B cell (primary cell): ENCODE measurements at regions not wholly inside any gene's neighbourhood (a gene's known extent, or its start where the extent isn't known, plus 50 kb on each side); places are given as distances from the start of the nearest gene placed in this dataset.

Experiments
- ATAC-seq: fragments of 200-7000 bp; cut with Tn5 transposase; one replicate; pipeline ENCODE4 v1.10.0; 2021; ENCODE audit warnings: low read depth, mild to moderate bottlenecking, moderate number of reproducible peaks, moderate library complexity
- CTCF ChIA-PET: fragments of 350-600 bp; sonication (Branson Sonifier 250); formaldehyde crosslinking; loops from one replicate; lab custom pipeline; 2021; ENCODE audit warnings: antibody characterized with exemption, inconsistent platforms; lab: Charles Lee
- POLR2A ChIA-PET: fragments of 350-600 bp; sonication (Branson Sonifier 250); formaldehyde crosslinking; loops from one replicate; lab custom pipeline; 2021; ENCODE audit warnings: antibody characterized with exemption; lab: Charles Lee
- DNase-seq: peaks from one replicate; pipeline ENCODE4 v3.0.0; 2013
- H2AFZ ChIP-seq: 2 replicates; pipeline ENCODE4 v1.6.1; 2012; ENCODE audit warnings: mild to moderate bottlenecking, low read depth, low read length; ENCODE audit not compliant: insufficient read depth, poor library complexity, severe bottlenecking
- H3K27ac ChIP-seq, 2 donors: 1 replicate in 1 of 2; 2 replicates in 1 of 2; pipeline ENCODE4 v1.5.1; 2012 to 2013; ENCODE audit warnings: low read length in 2 of 2, mild to moderate bottlenecking in 2 of 2, moderate library complexity in 1 of 2
- H3K27me3 ChIP-seq, 4 experiments: fragments of 200-600 bp in 1 of 4; sonication (generic) in 1 of 4; replicated peaks in 1 of 4; 1 replicate in 2 of 4; 2 replicates in 2 of 4; pipeline versions ENCODE4 v1.6.1 to v1.7.0; 2013 to 2016; ENCODE audit warnings: low read length in 3 of 4, mild to moderate bottlenecking in 2 of 4, mixed read lengths in 1 of 4, moderate library complexity in 1 of 4; ENCODE audit not compliant: insufficient read depth in 4 of 4, control insufficient read depth in 3 of 4; ENCODE audit errors: control extremely low read depth in 1 of 4
- H3K36me3 ChIP-seq, 2 experiments: replicated peaks in 1 of 2; 1 replicate in 1 of 2; 2 replicates in 1 of 2; pipeline versions ENCODE4 v1.6.1 to v1.7.1; 2013; ENCODE audit warnings: low read length in 1 of 2; ENCODE audit not compliant: insufficient read depth in 2 of 2, control insufficient read depth in 1 of 2; ENCODE audit errors: control extremely low read depth in 1 of 2, extremely low read depth in 1 of 2
- H3K4me1 ChIP-seq, 2 donors: fragments of 200-600 bp in 1 of 2; sonication (generic) in 1 of 2; 1 replicate in 1 of 2; 2 replicates in 1 of 2; pipeline versions ENCODE4 v1.5.1 to v1.6.1; 2013 to 2017; ENCODE audit warnings: low read length in 2 of 2; ENCODE audit not compliant: control insufficient read depth in 2 of 2, insufficient read depth in 2 of 2
- H3K4me2 ChIP-seq: replicated peaks from 2 replicates; pipeline ENCODE3; 2012; ENCODE audit warnings: mild to moderate bottlenecking, low read depth, low read length; ENCODE audit not compliant: poor library complexity, severe bottlenecking
- H3K4me3 ChIP-seq, 5 experiments: fragments of 200-600 bp in 1 of 5; sonication (generic) in 1 of 5; 1 replicate in 3 of 5; 2 replicates in 2 of 5; pipeline versions ENCODE4 v1.5.1 to v1.7.0; 2011 to 2016; ENCODE audit warnings: low read length in 4 of 5, mild to moderate bottlenecking in 4 of 5, low read depth in 2 of 5, control low read depth in 1 of 5, moderate library complexity in 1 of 5; ENCODE audit not compliant: insufficient read depth in 1 of 5; ENCODE audit errors: control extremely low read depth in 1 of 5, extremely low read depth in 1 of 5
- H3K79me2 ChIP-seq: fragments of 200-600 bp; sonication (generic); one replicate; pipeline ENCODE4 v1.6.0; 2016; ENCODE audit warnings: low read length; ENCODE audit not compliant: control insufficient read depth, insufficient read depth
- H3K9ac ChIP-seq: fragments of 200-600 bp; sonication (generic); 2 replicates; pipeline ENCODE4 v1.6.1; 2017; ENCODE audit warnings: mild to moderate bottlenecking, low read length, moderate library complexity
- H3K9me3 ChIP-seq, 3 donors: one replicate each; pipeline versions ENCODE4 v1.6.1 to v1.7.1; 2013; ENCODE audit warnings: low read length in 2 of 3; ENCODE audit not compliant: control insufficient read depth in 2 of 3, insufficient read depth in 1 of 3; ENCODE audit errors: control extremely low read depth in 1 of 3
- H4K20me1 ChIP-seq: 2 replicates; pipeline ENCODE4 v1.6.0; 2012; ENCODE audit warnings: mild to moderate bottlenecking, low read length; ENCODE audit not compliant: insufficient read depth, control insufficient read depth, poor library complexity, severe bottlenecking
- H3K27ac Mint-ChIP-seq: one replicate; pipeline ENCODE4 v1.8.0; 2021; ENCODE audit warnings: mixed read lengths
- H3K27me3 Mint-ChIP-seq: one replicate; pipeline ENCODE4 v1.8.0; 2021; ENCODE audit warnings: mixed read lengths
- H3K4me1 Mint-ChIP-seq: one replicate; pipeline ENCODE4 v1.8.0; 2021; ENCODE audit warnings: mixed read lengths
- H3K4me3 Mint-ChIP-seq: one replicate; pipeline ENCODE4 v1.8.0; 2021; ENCODE audit warnings: mixed read lengths
- H3K9me3 Mint-ChIP-seq: one replicate; pipeline ENCODE4 v1.8.0; 2022; ENCODE audit warnings: mixed read lengths; ENCODE audit not compliant: insufficient read depth
- CTCF ChIP-seq: fragments of 200-600 bp; IDR thresholded peaks from one replicate; pipeline ENCODE4 v1.8.0; 2022; ENCODE audit warnings: antibody characterized with exemption, mild to moderate bottlenecking
- EZH2 ChIP-seq: IDR thresholded peaks from 2 replicates; pipeline ENCODE4 v1.6.1; 2012; ENCODE audit warnings: borderline replicate concordance, low read depth, mild to moderate bottlenecking, moderate library complexity, low read length; ENCODE audit not compliant: insufficient read depth, poor library complexity, severe bottlenecking
- WGBS: methylation state at CpG from one replicate; pipeline ENCODE4 v1.1.5; 2013; ENCODE audit warnings: missing lambda C conversion rate; ENCODE audit not compliant: insufficient coverage; 5-methylcytosine and 5-hydroxymethylcytosine counted together
- intact Hi-C: fragments of 100-400 bp; cut with micrococcal nuclease; formaldehyde crosslinking; loops from one replicate; pipeline ENCODE4 v1.10.0; 2022

DNA sequence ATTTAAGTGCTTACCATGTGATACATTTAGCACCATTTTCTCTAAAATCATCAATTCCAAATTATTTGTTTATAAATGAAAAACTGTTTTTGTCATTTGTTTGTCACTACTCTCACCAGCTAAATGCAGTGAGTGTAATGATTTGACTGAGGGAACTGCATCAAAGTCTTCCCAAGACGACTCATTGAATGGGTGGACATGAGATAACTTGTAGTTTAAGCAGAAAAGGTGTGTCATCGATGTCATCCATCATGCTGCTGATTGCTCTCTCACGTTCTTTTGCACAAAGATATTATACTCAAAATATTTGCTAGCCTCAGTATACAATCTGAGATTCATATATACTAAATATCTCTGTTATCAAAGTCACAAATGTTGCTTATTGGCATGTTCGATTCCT lies 366.5 kb downstream of the IRS2 start:
- no peak overlapping the region for H3K4me3 ChIP-seq
- no peak overlapping the region for H3K4me2 ChIP-seq
- CTCF ChIA-PET = no interaction called here
- no peaks in the 10 kb centered on the region for H3K27me3 ChIP-seq
- no peak for DNase-seq
- TF ChIP-seq EZH2 (no peak), CTCF (no peak)
- no CpG with 5 or more reads among the region's 4 CpGs for WGBS
- no peak overlapping the region for H2AFZ ChIP-seq
- Mint-ChIP-seq H3K4me3 (no peak overlapping the region), H3K27ac (no peak overlapping the region), H3K4me1 (no peaks in the 10 kb centered on the region), H3K9me3 (no peaks in the 10 kb centered on the region), H3K27me3 (no peaks in the 10 kb centered on the region)
- intact Hi-C loops = no loop called here
- POLR2A ChIA-PET = no interaction called here
- peaks cover 0 to 3% (median 0%) of the 10 kb centered on the region in 3 donors for H3K9me3 ChIP-seq
- no peak for ATAC-seq
- H3K79me2 ChIP-seq = no peaks in the 10 kb centered on the region
- H3K4me1 ChIP-seq = no peaks in the 10 kb centered on the region
- no peak overlapping the region for H3K27ac ChIP-seq
- H3K36me3 ChIP-seq = no peaks in the 10 kb centered on the region
- H4K20me1 ChIP-seq = no peaks in the 10 kb centered on the region
- H3K9ac ChIP-seq = no peak overlapping the region

GRCh38 chr13:109418111-109418510 lies 368.3 kb downstream of the IRS2 start:
- H3K4me2 ChIP-seq = no peak overlapping the region
- no peaks in the 10 kb centered on the region for H3K79me2 ChIP-seq
- no peaks in the 10 kb centered on the region for H3K27me3 ChIP-seq
- H3K27ac ChIP-seq = no peak overlapping the region
- H3K9ac ChIP-seq = no peak overlapping the region
- Mint-ChIP-seq H3K4me1 (no peaks in the 10 kb centered on the region), H3K27ac (no peak overlapping the region), H3K9me3 (no peaks in the 10 kb centered on the region), H3K27me3 (no peaks in the 10 kb centered on the region), H3K4me3 (no peak overlapping the region)
- H3K36me3 ChIP-seq = no peaks in the 10 kb centered on the region
- DNase-seq (no peak), ATAC-seq (no peak)
- no peak overlapping the region for H3K4me3 ChIP-seq
- no peaks in the 10 kb centered on the region for H3K4me1 ChIP-seq
- H3K9me3 ChIP-seq = peaks cover 0 to 3% (median 0%) of the 10 kb centered on the region in 3 donors
- no peak overlapping the region for H2AFZ ChIP-seq
- TF ChIP-seq EZH2 (no peak), CTCF (no peak)
- H4K20me1 ChIP-seq = no peaks in the 10 kb centered on the region
- POLR2A ChIA-PET = no interaction called here
- intact Hi-C loops = no loop called here
- CTCF ChIA-PET = no interaction called here
